ENCODE measurements at regions not wholly inside any gene's neighbourhood (a gene's known extent, or its start where the extent isn't known, plus 50 kb on each side); places are given as distances from the start of the nearest gene placed in this dataset.

GRCh38 chr3:23079976-23080375 lies 123.2 kb upstream of the UBE2E2 start:
- no peak for DNase-seq

GRCh38 chr3:23083701-23084100 lies 119.4 kb upstream of the UBE2E2 start:
- DNase-seq: no peak

- no peak for DNase-seq
Observed at GRCh38 chr3:23084367-23084766, 118.8 kb upstream of the UBE2E2 start.

- no peak for DNase-seq
Observed at GRCh38 chr3:23085261-23085660, 117.9 kb upstream of the UBE2E2 start.

- DNase-seq: no peak
Observed at GRCh38 chr3:23086331-23086730, 116.8 kb upstream of the UBE2E2 start.

- no peak for DNase-seq
Observed at GRCh38 chr3:23086831-23087230, 116.3 kb upstream of the UBE2E2 start.

GRCh38 chr3:23094412-23094811 lies 108.7 kb upstream of the UBE2E2 start:
- DNase-seq: no peak

GRCh38 chr3:23094890-23095462 lies 108.2 kb upstream of the UBE2E2 start:
- DNase-seq: no peak

- DNase-seq: no peak
Observed at GRCh38 chr3:23096041-23096440, 107.1 kb upstream of the UBE2E2 start.

GRCh38 chr3:23099021-23099420 lies 104.1 kb upstream of the UBE2E2 start:
- no peak for DNase-seq

GRCh38 chr3:23099677-23100076 lies 103.5 kb upstream of the UBE2E2 start:
- DNase-seq: no peak

- DNase-seq: no peak
Observed at GRCh38 chr3:23100106-23100505, 103.0 kb upstream of the UBE2E2 start.

GRCh38 chr3:23103764-23104163 lies 99.4 kb upstream of the UBE2E2 start:
- no peak for DNase-seq

GRCh38 chr3:23105048-23105447 lies 98.1 kb upstream of the UBE2E2 start:
- no peak for DNase-seq

- no peak for DNase-seq
Observed at GRCh38 chr3:23106666-23107065, 96.5 kb upstream of the UBE2E2 start.

GRCh38 chr3:23107221-23107620 lies 95.9 kb upstream of the UBE2E2 start:
- no peak for DNase-seq

- DNase-seq: no peak
Observed at GRCh38 chr3:23108451-23109057, 94.6 kb upstream of the UBE2E2 start.

GRCh38 chr3:23111286-23111685 lies 91.8 kb upstream of the UBE2E2 start:
- no peak for DNase-seq

- no peak for DNase-seq
Observed at GRCh38 chr3:23111797-23112196, 91.3 kb upstream of the UBE2E2 start.

GRCh38 chr3:23112491-23112890 lies 90.6 kb upstream of the UBE2E2 start:
- no peak for DNase-seq

- DNase-seq: peak; percentile 78 to 85
Observed at GRCh38 chr3:23113455-23114171, 89.5 kb upstream of the UBE2E2 start.

GRCh38 chr3:23114432-23114831 lies 88.7 kb upstream of the UBE2E2 start:
- no peak for DNase-seq

GRCh38 chr3:23115171-23115877 lies 87.8 kb upstream of the UBE2E2 start:
- peak; percentile 5 for DNase-seq
